ENCODE measurements at regions not wholly inside any gene's neighbourhood (a gene's known extent, or its start where the extent isn't known, plus 50 kb on each side); places are given as distances from the start of the nearest gene placed in this dataset.

DNA sequence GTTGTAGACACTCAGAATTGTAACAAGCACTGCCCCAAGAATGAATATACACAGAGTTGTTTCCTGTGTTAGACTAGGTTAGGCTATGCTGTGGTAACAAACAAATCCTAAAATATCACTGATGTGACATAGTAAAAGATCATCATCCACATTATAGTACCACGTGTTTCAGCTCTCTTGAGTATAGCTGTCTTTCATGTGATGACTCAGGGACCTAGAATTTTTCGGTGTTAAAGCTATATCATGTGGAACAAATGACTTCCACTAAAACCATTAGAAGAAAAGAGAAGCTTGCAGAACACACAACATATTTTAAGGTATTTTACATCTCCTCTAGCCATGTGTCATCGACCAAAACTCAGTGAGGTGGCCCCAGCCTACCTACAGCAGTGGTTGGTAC is 307.9 kb upstream of the RBMS3 start:
- TF ChIP-seq YY1 (IDR thresholded peaks at IDR 0.05; ENCODE audit: low read depth) (no peak), TAF1 (IDR thresholded peaks at IDR 0.05; ENCODE audit: low read depth) (no peak), RAD21 (IDR thresholded peaks at IDR 0.05; ENCODE audit: low read depth) (no peak), CEBPB (IDR thresholded peaks at IDR 0.05) (no peak), TEAD4 (IDR thresholded peaks at IDR 0.05) (no peak), TCF12 (IDR thresholded peaks at IDR 0.05; ENCODE audit: low read depth) (no peak), ZBTB7A (IDR thresholded peaks at IDR 0.05; ENCODE audit: low read depth) (no peak), EGR1 (IDR thresholded peaks at IDR 0.05) (no peak), CREB1 (IDR thresholded peaks at IDR 0.05; ENCODE audit: low read depth) (no peak)
- TF ChIP-seq, protein P1, sequence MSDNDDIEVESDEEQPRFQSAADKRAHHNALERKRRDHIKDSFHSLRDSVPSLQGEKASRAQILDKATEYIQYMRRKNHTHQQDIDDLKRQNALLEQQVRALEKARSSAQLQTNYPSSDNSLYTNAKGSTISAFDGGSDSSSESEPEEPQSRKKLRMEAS (IDR thresholded peaks at IDR 0.05): no peak
- TF ChIP-seq, protein P2, sequence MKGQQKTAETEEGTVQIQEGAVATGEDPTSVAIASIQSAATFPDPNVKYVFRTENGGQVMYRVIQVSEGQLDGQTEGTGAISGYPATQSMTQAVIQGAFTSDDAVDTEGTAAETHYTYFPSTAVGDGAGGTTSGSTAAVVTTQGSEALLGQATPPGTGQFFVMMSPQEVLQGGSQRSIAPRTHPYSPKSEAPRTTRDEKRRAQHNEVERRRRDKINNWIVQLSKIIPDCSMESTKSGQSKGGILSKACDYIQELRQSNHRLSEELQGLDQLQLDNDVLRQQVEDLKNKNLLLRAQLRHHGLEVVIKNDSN (IDR thresholded peaks at IDR 0.05): no peak
- TF ChIP-seq, protein P3, sequence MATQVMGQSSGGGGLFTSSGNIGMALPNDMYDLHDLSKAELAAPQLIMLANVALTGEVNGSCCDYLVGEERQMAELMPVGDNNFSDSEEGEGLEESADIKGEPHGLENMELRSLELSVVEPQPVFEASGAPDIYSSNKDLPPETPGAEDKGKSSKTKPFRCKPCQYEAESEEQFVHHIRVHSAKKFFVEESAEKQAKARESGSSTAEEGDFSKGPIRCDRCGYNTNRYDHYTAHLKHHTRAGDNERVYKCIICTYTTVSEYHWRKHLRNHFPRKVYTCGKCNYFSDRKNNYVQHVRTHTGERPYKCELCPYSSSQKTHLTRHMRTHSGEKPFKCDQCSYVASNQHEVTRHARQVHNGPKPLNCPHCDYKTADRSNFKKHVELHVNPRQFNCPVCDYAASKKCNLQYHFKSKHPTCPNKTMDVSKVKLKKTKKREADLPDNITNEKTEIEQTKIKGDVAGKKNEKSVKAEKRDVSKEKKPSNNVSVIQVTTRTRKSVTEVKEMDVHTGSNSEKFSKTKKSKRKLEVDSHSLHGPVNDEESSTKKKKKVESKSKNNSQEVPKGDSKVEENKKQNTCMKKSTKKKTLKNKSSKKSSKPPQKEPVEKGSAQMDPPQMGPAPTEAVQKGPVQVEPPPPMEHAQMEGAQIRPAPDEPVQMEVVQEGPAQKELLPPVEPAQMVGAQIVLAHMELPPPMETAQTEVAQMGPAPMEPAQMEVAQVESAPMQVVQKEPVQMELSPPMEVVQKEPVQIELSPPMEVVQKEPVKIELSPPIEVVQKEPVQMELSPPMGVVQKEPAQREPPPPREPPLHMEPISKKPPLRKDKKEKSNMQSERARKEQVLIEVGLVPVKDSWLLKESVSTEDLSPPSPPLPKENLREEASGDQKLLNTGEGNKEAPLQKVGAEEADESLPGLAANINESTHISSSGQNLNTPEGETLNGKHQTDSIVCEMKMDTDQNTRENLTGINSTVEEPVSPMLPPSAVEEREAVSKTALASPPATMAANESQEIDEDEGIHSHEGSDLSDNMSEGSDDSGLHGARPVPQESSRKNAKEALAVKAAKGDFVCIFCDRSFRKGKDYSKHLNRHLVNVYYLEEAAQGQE (IDR thresholded peaks at IDR 0.05; ENCODE audit: low read depth): no peak
